Mesenchymal stem cell (in vitro differentiated cells and primary cell): ENCODE measurements at regions not wholly inside any gene's neighbourhood (a gene's known extent, or its start where the extent isn't known, plus 50 kb on each side); places are given as distances from the start of the nearest gene placed in this dataset.

Experiments used
- DNase-seq: peaks from one replicate; pipeline ENCODE4 v3.0.0-alpha.2; 2013
- H2AFZ ChIP-seq: one replicate; pipeline ENCODE4 v1.6.1; 2013; ENCODE audit warnings: low read depth, mild to moderate bottlenecking, control low read depth, inconsistent platforms, low read length, moderate library complexity
- H2AK5ac ChIP-seq: 2 replicates; pipeline ENCODE4 v1.6.1; 2013; ENCODE audit warnings: low read length, moderate library complexity, mild to moderate bottlenecking, inconsistent platforms; ENCODE audit not compliant: severe bottlenecking
- H2BK120ac ChIP-seq: one replicate; pipeline ENCODE4 v1.6.1; 2013; ENCODE audit warnings: low read depth, mild to moderate bottlenecking, inconsistent platforms, low read length, moderate library complexity
- H2BK12ac ChIP-seq, 2 experiments: one replicate each; pipeline ENCODE4 v1.6.1; 2013; ENCODE audit warnings: inconsistent platforms in 2 of 2, low read length in 2 of 2, mild to moderate bottlenecking in 2 of 2, moderate library complexity in 2 of 2, control low read depth in 1 of 2
- H2BK15ac ChIP-seq: one replicate; pipeline ENCODE4 v1.6.1; 2013; ENCODE audit warnings: mild to moderate bottlenecking, low read depth, inconsistent platforms; ENCODE audit not compliant: poor library complexity, severe bottlenecking
- H2BK5ac ChIP-seq: 2 replicates; pipeline ENCODE4 v1.6.1; 2013; ENCODE audit warnings: low read depth, mild to moderate bottlenecking, low read length, control low read depth, inconsistent platforms; ENCODE audit not compliant: poor library complexity, severe bottlenecking
- H3K14ac ChIP-seq, 2 experiments: one replicate each; pipeline ENCODE4 v1.6.1; 2013; ENCODE audit warnings: inconsistent platforms in 2 of 2, low read length in 2 of 2, control low read depth in 1 of 2, mild to moderate bottlenecking in 1 of 2, moderate library complexity in 1 of 2
- H3K18ac ChIP-seq, 2 experiments: one replicate each; pipeline ENCODE4 v1.6.1; 2013; ENCODE audit warnings: inconsistent platforms in 2 of 2, low read length in 2 of 2, control low read depth in 1 of 2, low read depth in 1 of 2, mild to moderate bottlenecking in 1 of 2
- H3K23ac ChIP-seq, 2 experiments: one replicate each; pipeline ENCODE4 v1.6.1; 2013; ENCODE audit warnings: inconsistent platforms in 2 of 2, low read length in 2 of 2, mild to moderate bottlenecking in 2 of 2, moderate library complexity in 2 of 2, control low read depth in 1 of 2
- H3K27ac ChIP-seq: 2 replicates; pipeline ENCODE4 v1.5.1; 2013; ENCODE audit warnings: mild to moderate bottlenecking, moderate library complexity, low read length, control low read depth, inconsistent platforms; ENCODE audit not compliant: poor library complexity, severe bottlenecking
- H3K27me3 ChIP-seq, 2 experiments: 2 replicates each; pipeline versions ENCODE4 v1.6.1 to v1.7.0; 2013; ENCODE audit warnings: low read length in 2 of 2, mild to moderate bottlenecking in 2 of 2, moderate library complexity in 2 of 2, control low read depth in 1 of 2, inconsistent platforms in 1 of 2; ENCODE audit not compliant: control insufficient read depth in 1 of 2, insufficient read depth in 1 of 2
- H3K36me3 ChIP-seq, 2 experiments: 2 replicates each; pipeline versions ENCODE4 v1.6.1 to v1.7.0; 2013; ENCODE audit warnings: low read length in 2 of 2, control low read depth in 1 of 2, inconsistent platforms in 1 of 2, low read depth in 1 of 2, mild to moderate bottlenecking in 1 of 2; ENCODE audit not compliant: insufficient read depth in 2 of 2, control insufficient read depth in 1 of 2
- H3K4ac ChIP-seq, 2 experiments: one replicate each; pipeline ENCODE4 v1.6.1; 2013; ENCODE audit warnings: inconsistent platforms in 2 of 2, low read length in 2 of 2, mild to moderate bottlenecking in 2 of 2, moderate library complexity in 2 of 2, control low read depth in 1 of 2, low read depth in 1 of 2
- H3K4me1 ChIP-seq: 2 replicates; pipeline ENCODE4 v1.6.1; 2013; ENCODE audit warnings: low read depth, low read length, control low read depth; ENCODE audit not compliant: control insufficient read depth, insufficient read depth
- H3K4me2 ChIP-seq: 2 replicates; pipeline ENCODE4 v1.6.1; 2013; ENCODE audit warnings: low read length, mild to moderate bottlenecking, inconsistent platforms; ENCODE audit not compliant: poor library complexity, severe bottlenecking
- H3K4me3 ChIP-seq, 2 experiments: 2 replicates each; pipeline versions ENCODE4 v1.5.1 to v1.7.0; 2013; ENCODE audit warnings: low read length in 2 of 2, mild to moderate bottlenecking in 2 of 2, control low read depth in 1 of 2, low read depth in 1 of 2; ENCODE audit not compliant: insufficient read depth in 1 of 2
- H3K79me1 ChIP-seq: replicated peaks from 2 replicates; pipeline ENCODE4 v1.6.1; 2013; ENCODE audit warnings: mild to moderate bottlenecking, control low read depth, low read length, inconsistent platforms; ENCODE audit not compliant: poor library complexity, severe bottlenecking
- H3K9ac ChIP-seq: 2 replicates; pipeline ENCODE4 v1.7.0; 2013; ENCODE audit warnings: mild to moderate bottlenecking, low read length, moderate library complexity
- H3K9me3 ChIP-seq: 2 replicates; pipeline ENCODE4 v1.7.0; 2013; ENCODE audit warnings: mild to moderate bottlenecking, low read length; ENCODE audit not compliant: control insufficient read depth
- H4K8ac ChIP-seq: one replicate; pipeline ENCODE4 v1.6.1; 2013; ENCODE audit warnings: inconsistent platforms, mild to moderate bottlenecking, low read length, moderate library complexity
- H4K91ac ChIP-seq: one replicate; pipeline ENCODE4 v1.6.1; 2013; ENCODE audit warnings: mild to moderate bottlenecking, low read length, inconsistent platforms
- WGBS: methylation state at CpG from one replicate; pipeline ENCODE4 v1.1.7; 2013; ENCODE audit warnings: mixed read lengths; 5-methylcytosine and 5-hydroxymethylcytosine counted together

GRCh38 chr9:105154723-105155191 is 89.7 kb upstream of the SLC44A1 start:
- H3K4me1 ChIP-seq = peaks cover 5% of the 10 kb centered on the region
- H3K79me1 ChIP-seq = no peaks in the 10 kb centered on the region
- H3K36me3 ChIP-seq = no peaks in the 10 kb centered on the region
- no peak overlapping the region for H2BK5ac ChIP-seq
- no peak overlapping the region for H3K23ac ChIP-seq
- H4K8ac ChIP-seq = no peak overlapping the region
- no peak overlapping the region for H2AK5ac ChIP-seq
- no peak overlapping the region for H2BK15ac ChIP-seq
- H3K4me3 ChIP-seq = no peak overlapping the region
- no peaks in the 10 kb centered on the region for H3K27me3 ChIP-seq
- 43% methylated on average over 1 of the region's 2 CpGs for WGBS
- no peak overlapping the region for H3K27ac ChIP-seq
- peak overlapping the region; percentile 66 for H2AFZ ChIP-seq
- H2BK12ac ChIP-seq = peak overlapping the region in 1 of 2 experiments; percentile 47
- DNase-seq = peak; percentile 65
- no peaks in the 10 kb centered on the region for H3K9me3 ChIP-seq
- H3K9ac ChIP-seq = no peak overlapping the region
- H3K4ac ChIP-seq = no peak overlapping the region
- H3K14ac ChIP-seq = no peak overlapping the region
- no peak overlapping the region for H4K91ac ChIP-seq
- H3K4me2 ChIP-seq = no peak overlapping the region
- H2BK120ac ChIP-seq = no peak overlapping the region
- peak overlapping the region in 1 of 2 experiments; percentile 64 for H3K18ac ChIP-seq

GRCh38 chr9:105157171-105157583 is 87.3 kb upstream of the SLC44A1 start:
- no peak overlapping the region for H3K23ac ChIP-seq

GRCh38 chr9:105158020-105158419 is 86.4 kb upstream of the SLC44A1 start:
- Histone ChIP-seq H2BK5ac (no peak overlapping the region), H3K9ac (no peak overlapping the region), H3K27ac (no peak overlapping the region), H2AK5ac (no peak overlapping the region), H4K8ac (no peak overlapping the region), H3K36me3 (no peaks in the 10 kb centered on the region), H3K18ac (no peak overlapping the region), H3K4me3 (no peak overlapping the region), H3K4me1 (peaks cover 3% of the 10 kb centered on the region), H3K4me2 (no peak overlapping the region), H4K91ac (no peak overlapping the region), H2AFZ (no peak overlapping the region), H3K14ac (no peak overlapping the region), H3K9me3 (no peaks in the 10 kb centered on the region), H3K23ac (no peak overlapping the region), H3K27me3 (no peaks in the 10 kb centered on the region), H2BK12ac (peak overlapping the region in 1 of 2 experiments; percentile 5), H2BK15ac (no peak overlapping the region), H2BK120ac (no peak overlapping the region), H3K4ac (no peak overlapping the region), H3K79me1 (no peaks in the 10 kb centered on the region)
- DNase-seq = no peak
- WGBS = 98% methylated on average over 11 of the region's 12 CpGs

More at GRCh38 chr9:105157171-105157583, 87.3 kb upstream of the SLC44A1 start:
- H2BK12ac ChIP-seq = peak overlapping the region in 1 of 2 experiments; percentile 55
- no peak overlapping the region for H2AK5ac ChIP-seq
- no peak overlapping the region for H3K4me2 ChIP-seq
- no peaks in the 10 kb centered on the region for H3K9me3 ChIP-seq
- H3K18ac ChIP-seq = no peak overlapping the region
- H3K79me1 ChIP-seq = no peaks in the 10 kb centered on the region
- peak; percentile 86 for DNase-seq
- H2BK120ac ChIP-seq = no peak overlapping the region
- H3K4me1 ChIP-seq = peaks cover 3% of the 10 kb centered on the region
- H2AFZ ChIP-seq = no peak overlapping the region
- H3K27me3 ChIP-seq = no peaks in the 10 kb centered on the region
- no peaks in the 10 kb centered on the region for H3K36me3 ChIP-seq
- peak overlapping the region; percentile 55 for H4K8ac ChIP-seq
- H3K9ac ChIP-seq = no peak overlapping the region
- WGBS = 12% methylated on average over 4 of the region's 4 CpGs
- H3K4me3 ChIP-seq = no peak overlapping the region
- H2BK5ac ChIP-seq = no peak overlapping the region
- H2BK15ac ChIP-seq = no peak overlapping the region
- H3K4ac ChIP-seq = no peak overlapping the region
- H3K14ac ChIP-seq = no peak overlapping the region
- no peak overlapping the region for H4K91ac ChIP-seq
- H3K27ac ChIP-seq = no peak overlapping the region

GRCh38 chr9:105158898-105159297 is 85.6 kb upstream of the SLC44A1 start:
- no peak overlapping the region for H2BK5ac ChIP-seq
- H3K18ac ChIP-seq = no peak overlapping the region
- H3K4ac ChIP-seq = no peak overlapping the region
- H3K27me3 ChIP-seq = no peaks in the 10 kb centered on the region
- peaks cover 3% of the 10 kb centered on the region for H3K4me1 ChIP-seq
- no peaks in the 10 kb centered on the region for H3K36me3 ChIP-seq
- no peak overlapping the region for H2BK120ac ChIP-seq
- H3K4me3 ChIP-seq = no peak overlapping the region
- no peak overlapping the region for H4K8ac ChIP-seq
- WGBS = 81% methylated on average over 4 of the region's 5 CpGs
- H2BK15ac ChIP-seq = no peak overlapping the region
- no peaks in the 10 kb centered on the region for H3K9me3 ChIP-seq
- H4K91ac ChIP-seq = no peak overlapping the region
- H3K23ac ChIP-seq = no peak overlapping the region
- no peak overlapping the region for H3K27ac ChIP-seq
- H2AK5ac ChIP-seq = no peak overlapping the region
- no peak overlapping the region for H3K4me2 ChIP-seq
- H2BK12ac ChIP-seq = no peak overlapping the region
- H3K9ac ChIP-seq = no peak overlapping the region
- H2AFZ ChIP-seq = no peak overlapping the region
- H3K14ac ChIP-seq = no peak overlapping the region
- DNase-seq = no peak
- no peaks in the 10 kb centered on the region for H3K79me1 ChIP-seq
